ENCODE measurements at regions not wholly inside any gene's neighbourhood (a gene's known extent, or its start where the extent isn't known, plus 50 kb on each side); places are given as distances from the start of the nearest gene placed in this dataset.

- TF ChIP-seq CTCF (IDR thresholded peaks at IDR 0.05; ENCODE audit: low read depth, low read length, poor library complexity, severe bottlenecking) (no peak), EZH2phosphoT487 (IDR thresholded peaks at IDR 0.05; ENCODE audit: borderline replicate concordance, low read length) (no peak)
Observed at GRCh38 chr1:218027152-218027551, 257.9 kb upstream of the RRP15 start.
